ENCODE measurements at regions not wholly inside any gene's neighbourhood (a gene's known extent, or its start where the extent isn't known, plus 50 kb on each side); places are given as distances from the start of the nearest gene placed in this dataset.

DNA sequence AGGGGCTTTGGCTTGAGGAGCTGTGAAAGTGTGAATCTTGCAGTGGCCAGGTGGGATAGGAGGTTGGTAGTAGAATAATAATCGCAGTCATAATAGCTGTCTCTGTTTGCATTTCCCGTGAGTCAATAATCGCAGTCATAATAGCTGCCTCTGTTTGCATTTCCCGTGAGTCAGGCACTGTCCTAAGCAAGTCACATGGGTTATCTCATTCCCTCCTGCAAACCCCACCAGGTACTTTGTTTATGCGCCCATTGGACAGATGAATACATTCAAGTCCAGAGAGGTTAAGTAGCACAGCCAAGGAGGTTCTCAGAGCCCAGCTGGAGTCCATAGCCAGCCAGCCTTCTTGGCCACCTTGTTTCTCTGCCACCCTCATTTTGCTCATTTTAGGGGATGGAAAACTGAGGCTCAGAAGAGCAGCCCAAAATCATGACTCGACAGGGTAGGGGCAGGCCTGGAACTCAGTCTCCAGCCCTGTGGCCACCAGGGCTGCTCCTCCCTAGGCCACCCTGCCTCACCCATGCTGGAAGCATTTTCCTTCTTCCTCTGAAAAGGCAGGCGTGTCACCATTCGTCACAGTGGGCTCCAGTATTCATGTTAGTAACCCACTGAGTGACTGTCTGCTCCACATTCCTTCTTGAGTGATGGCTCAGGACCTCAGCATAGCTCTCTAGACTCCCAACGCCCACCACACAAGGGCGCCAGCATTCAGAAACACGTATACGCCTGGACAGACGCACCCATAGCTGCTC lies 206.2 kb downstream of the URI1 start:
- Histone ChIP-seq H3K9me3 (no peaks in the 10 kb centered on the region), H3K27ac (no peak overlapping the region), H3K4me1 (ENCODE audit: insufficient read depth) (no peaks in the 10 kb centered on the region), H3K4me3 (no peak overlapping the region), H3K27me3 (no peaks in the 10 kb centered on the region), H3K36me3 (no peaks in the 10 kb centered on the region)
- intact Hi-C loops (cut with DNase I) = no loop called here
- WGBS, 3 donors = 80 to 89% (median 82%) methylated on average over 12 to 13 of the region's 13 CpGs
- DNase-seq = no peak
- no peak for TF ChIP-seq POLR2A (IDR thresholded peaks at IDR 0.05)
- TF ChIP-seq, protein P1, sequence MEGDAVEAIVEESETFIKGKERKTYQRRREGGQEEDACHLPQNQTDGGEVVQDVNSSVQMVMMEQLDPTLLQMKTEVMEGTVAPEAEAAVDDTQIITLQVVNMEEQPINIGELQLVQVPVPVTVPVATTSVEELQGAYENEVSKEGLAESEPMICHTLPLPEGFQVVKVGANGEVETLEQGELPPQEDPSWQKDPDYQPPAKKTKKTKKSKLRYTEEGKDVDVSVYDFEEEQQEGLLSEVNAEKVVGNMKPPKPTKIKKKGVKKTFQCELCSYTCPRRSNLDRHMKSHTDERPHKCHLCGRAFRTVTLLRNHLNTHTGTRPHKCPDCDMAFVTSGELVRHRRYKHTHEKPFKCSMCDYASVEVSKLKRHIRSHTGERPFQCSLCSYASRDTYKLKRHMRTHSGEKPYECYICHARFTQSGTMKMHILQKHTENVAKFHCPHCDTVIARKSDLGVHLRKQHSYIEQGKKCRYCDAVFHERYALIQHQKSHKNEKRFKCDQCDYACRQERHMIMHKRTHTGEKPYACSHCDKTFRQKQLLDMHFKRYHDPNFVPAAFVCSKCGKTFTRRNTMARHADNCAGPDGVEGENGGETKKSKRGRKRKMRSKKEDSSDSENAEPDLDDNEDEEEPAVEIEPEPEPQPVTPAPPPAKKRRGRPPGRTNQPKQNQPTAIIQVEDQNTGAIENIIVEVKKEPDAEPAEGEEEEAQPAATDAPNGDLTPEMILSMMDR (IDR thresholded peaks at IDR 0.05) = no peak
- no peak for TF ChIP-seq EP300 (IDR thresholded peaks at IDR 0.05)

DNA sequence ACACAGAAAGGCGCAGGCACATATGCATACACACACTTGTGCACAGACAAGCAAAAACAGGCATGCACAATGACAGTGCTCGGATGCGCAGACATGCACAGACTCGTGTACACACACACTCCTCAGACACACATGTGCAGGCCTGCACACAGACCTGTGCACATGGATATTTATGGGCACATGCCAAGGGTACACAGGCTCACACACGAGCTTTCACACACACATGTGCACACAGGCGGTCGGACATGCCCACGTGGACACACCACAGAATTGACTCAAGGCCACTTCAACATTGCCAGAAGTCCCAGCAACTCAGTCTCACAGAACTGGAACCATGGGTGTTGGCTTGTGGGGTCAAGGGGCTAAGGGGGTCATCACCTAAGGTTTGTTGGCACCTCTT lies 206.8 kb downstream of the URI1 start:
- intact Hi-C loops (cut with DNase I) = no loop called here
- no peaks in the 10 kb centered on the region for H3K4me1 ChIP-seq (ENCODE audit: insufficient read depth)
- no peaks in the 10 kb centered on the region for H3K27me3 ChIP-seq
- no peak overlapping the region for H3K4me3 ChIP-seq
- no peak for TF ChIP-seq POLR2A (IDR thresholded peaks at IDR 0.05)
- TF ChIP-seq, protein P1 (IDR thresholded peaks at IDR 0.05) = no peak
- TF ChIP-seq EP300 (IDR thresholded peaks at IDR 0.05) = no peak
- WGBS, 3 donors = 76 to 80% (median 77%) methylated on average over 8 of the region's 8 CpGs
- H3K27ac ChIP-seq = no peak overlapping the region
- no peak for DNase-seq
- no peaks in the 10 kb centered on the region for H3K36me3 ChIP-seq
- no peaks in the 10 kb centered on the region for H3K9me3 ChIP-seq

DNA sequence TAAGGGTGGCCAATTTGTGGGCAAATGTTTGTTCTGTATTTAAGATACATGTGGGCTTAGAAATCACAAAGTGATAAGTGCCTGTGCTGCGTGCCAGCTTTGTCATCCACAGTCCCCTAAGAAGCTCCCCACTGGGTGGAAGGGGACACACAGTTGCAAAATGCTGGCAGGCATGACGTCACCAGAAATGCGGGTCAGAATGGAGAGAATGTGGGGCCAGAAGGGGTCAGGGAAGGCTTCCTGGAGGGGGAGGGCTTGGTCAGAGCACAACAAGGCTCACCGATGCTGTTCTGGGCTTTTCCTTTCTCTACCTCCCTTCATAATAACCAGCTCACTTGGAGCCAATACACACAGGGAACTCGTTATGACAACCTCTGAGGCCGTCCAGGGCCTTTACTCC lies 207.3 kb downstream of the URI1 start:
- Histone ChIP-seq H3K4me3 (no peak overlapping the region), H3K9me3 (no peaks in the 10 kb centered on the region), H3K36me3 (no peaks in the 10 kb centered on the region), H3K27me3 (no peaks in the 10 kb centered on the region), H3K4me1 (ENCODE audit: insufficient read depth) (no peaks in the 10 kb centered on the region), H3K27ac (no peak overlapping the region)
- TF ChIP-seq, protein P1 (IDR thresholded peaks at IDR 0.05) = no peak
- TF ChIP-seq EP300 (IDR thresholded peaks at IDR 0.05) = no peak
- no peak for TF ChIP-seq POLR2A (IDR thresholded peaks at IDR 0.05)
- WGBS, 3 donors = 65 to 81% (median 69%) methylated on average over 6 of the region's 6 CpGs
- no peak for DNase-seq
- intact Hi-C loops (cut with DNase I) = no loop called here

DNA sequence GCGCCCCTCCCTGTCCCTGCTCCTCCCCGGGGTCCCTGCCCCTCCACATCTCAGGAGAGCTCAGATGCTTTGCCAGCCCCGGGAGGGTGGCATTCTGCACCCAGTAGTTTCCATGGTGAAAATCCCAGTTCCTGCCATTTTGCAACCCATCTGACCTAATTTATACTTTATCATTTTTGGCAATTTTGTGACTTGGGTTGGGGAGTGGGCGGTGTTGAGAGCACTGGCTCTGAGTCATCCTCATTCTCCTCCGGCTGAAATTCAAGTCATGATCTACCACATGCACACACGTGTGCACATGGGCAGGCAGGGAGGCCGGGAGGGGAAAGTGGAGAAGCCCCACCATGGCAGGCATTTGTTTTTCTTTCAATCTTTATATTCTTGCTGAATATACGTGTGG lies 208.6 kb downstream of the URI1 start:
- intact Hi-C loops (cut with DNase I) = no loop called here
- Histone ChIP-seq H3K27ac (no peak overlapping the region), H3K36me3 (no peaks in the 10 kb centered on the region), H3K27me3 (no peaks in the 10 kb centered on the region), H3K4me1 (ENCODE audit: insufficient read depth) (peaks cover 3% of the 10 kb centered on the region), H3K4me3 (no peak overlapping the region), H3K9me3 (no peaks in the 10 kb centered on the region)
- WGBS, 3 donors = 29 to 44% (median 35%) methylated on average over 8 of the region's 8 CpGs
- no peak for DNase-seq
- TF ChIP-seq POLR2A (IDR thresholded peaks at IDR 0.05) (no peak), EP300 (IDR thresholded peaks at IDR 0.05) (no peak)
- TF ChIP-seq, protein P1 (IDR thresholded peaks at IDR 0.05) = no peak
